Osteoblast (primary cell): ENCODE measurements at regions not wholly inside any gene's neighbourhood (a gene's known extent, or its start where the extent isn't known, plus 50 kb on each side); places are given as distances from the start of the nearest gene placed in this dataset.
"Not testable (repeated sequence)": the region's sequence is repeated elsewhere in the genome, so short reads cannot be mapped to it uniquely, and the experiment has no call there.

Source experiments
- DNase-seq: peaks from one replicate; pipeline ENCODE4 v3.0.0; 2011; ENCODE audit warnings: low spot score, mixed read lengths; ENCODE audit not compliant: insufficient read length; ENCODE audit errors: missing footprints
- H2AFZ ChIP-seq: 2 replicates; pipeline ENCODE4 v1.6.0; 2011; ENCODE audit warnings: mild to moderate bottlenecking, low read length
- H3K27ac ChIP-seq: 2 replicates; pipeline ENCODE4 v1.5.1; 2011; ENCODE audit warnings: mild to moderate bottlenecking, low read depth, low read length, moderate library complexity
- H3K27me3 ChIP-seq: 2 replicates; pipeline ENCODE4 v1.6.0; 2012; ENCODE audit warnings: mild to moderate bottlenecking, control low read depth, inconsistent platforms, low read length, moderate library complexity; ENCODE audit not compliant: insufficient read depth
- H3K36me3 ChIP-seq: 2 replicates; pipeline ENCODE4 v1.5.1; 2011; ENCODE audit warnings: mild to moderate bottlenecking, low read length, control low read depth, moderate library complexity; ENCODE audit not compliant: insufficient read depth
- H3K4me1 ChIP-seq: 2 replicates; pipeline ENCODE4 v1.5.1; 2011; ENCODE audit warnings: mild to moderate bottlenecking, low read length, control low read depth, moderate library complexity; ENCODE audit not compliant: insufficient read depth
- H3K4me2 ChIP-seq: 2 replicates; pipeline ENCODE4 v1.6.0; 2011; ENCODE audit warnings: mild to moderate bottlenecking, low read length; ENCODE audit not compliant: insufficient read depth
- H3K4me3 ChIP-seq: fragments of 200-600 bp; sonication (generic); 3 replicates; pipeline ENCODE4 v1.5.1; 2012; ENCODE audit warnings: mild to moderate bottlenecking, low read length, inconsistent platforms; ENCODE audit not compliant: insufficient read depth
- H3K79me2 ChIP-seq: 2 replicates; pipeline ENCODE4 v1.6.0; 2012; ENCODE audit warnings: mild to moderate bottlenecking, low read length, control low read depth, inconsistent platforms; ENCODE audit not compliant: insufficient read depth
- H3K9me3 ChIP-seq: 2 replicates; pipeline ENCODE4 v1.5.1; 2011; ENCODE audit warnings: low read depth, low read length, control low read depth
- H4K20me1 ChIP-seq: 2 replicates; pipeline ENCODE4 v1.6.0; 2012; ENCODE audit warnings: mild to moderate bottlenecking, low read length, control low read depth; ENCODE audit not compliant: insufficient read depth
- CTCF ChIP-seq: IDR thresholded peaks from 2 replicates; pipeline ENCODE4 v1.5.1; 2011; ENCODE audit warnings: mild to moderate bottlenecking, low read depth, low read length, moderate library complexity; ENCODE audit errors: extremely low read depth

- no peaks in the 10 kb centered on the region for H3K36me3 ChIP-seq
- H2AFZ ChIP-seq: peak overlapping the region; percentile 87
- no peak for TF ChIP-seq CTCF
- peak overlapping the region; percentile 19 for H3K27ac ChIP-seq
- H3K4me1 ChIP-seq: peaks cover 18% of the 10 kb centered on the region
- no peaks in the 10 kb centered on the region for H3K79me2 ChIP-seq
- H4K20me1 ChIP-seq: no peaks in the 10 kb centered on the region
- peak overlapping the region; percentile 78 for H3K4me2 ChIP-seq
- peaks cover 2% of the 10 kb centered on the region for H3K27me3 ChIP-seq
- no peaks in the 10 kb centered on the region for H3K9me3 ChIP-seq
- peak overlapping the region; percentile 48 for H3K4me3 ChIP-seq
- DNase-seq: peak; percentile 97
These were observed 639.5 kb downstream of the MATN1 start for GRCh38 chr1:30083800-30084464.

- no peak overlapping the region for H3K4me3 ChIP-seq
- H3K79me2 ChIP-seq: no peaks in the 10 kb centered on the region
- TF ChIP-seq CTCF: no peak
- no peak for DNase-seq
- H3K9me3 ChIP-seq: no peaks in the 10 kb centered on the region
- H3K36me3 ChIP-seq: no peaks in the 10 kb centered on the region
- peaks cover 2% of the 10 kb centered on the region for H3K27me3 ChIP-seq
- H3K4me2 ChIP-seq: no peak overlapping the region
- no peak overlapping the region for H3K27ac ChIP-seq
- H2AFZ ChIP-seq: no peak overlapping the region
- no peaks in the 10 kb centered on the region for H4K20me1 ChIP-seq
- H3K4me1 ChIP-seq: peaks cover 18% of the 10 kb centered on the region
These were observed 641.8 kb downstream of the MATN1 start for GRCh38 chr1:30081379-30082102.

GRCh38 chr1:30075916-30076315 lies 647.5 kb downstream of the MATN1 start:
- not testable (repeated sequence) for H3K79me2 ChIP-seq, H3K27ac ChIP-seq, H3K4me3 ChIP-seq, H2AFZ ChIP-seq, H3K36me3 ChIP-seq, DNase-seq, H3K9me3 ChIP-seq, H3K4me2 ChIP-seq, H3K4me1 ChIP-seq, H3K27me3 ChIP-seq, H4K20me1 ChIP-seq

- Histone ChIP-seq H3K4me1 (no peaks in the 10 kb centered on the region), H4K20me1 (no peaks in the 10 kb centered on the region)
These were observed 654.5 kb downstream of the MATN1 start for GRCh38 chr1:30068787-30069472.

More at GRCh38 chr1:30068787-30069472, 654.5 kb downstream of the MATN1 start:
- Histone ChIP-seq H3K4me3 (no peak overlapping the region), H3K27me3 (no peaks in the 10 kb centered on the region), H3K36me3 (no peaks in the 10 kb centered on the region), H3K79me2 (no peaks in the 10 kb centered on the region), H3K4me2 (no peak overlapping the region), H3K9me3 (no peaks in the 10 kb centered on the region), H3K27ac (no peak overlapping the region), H2AFZ (no peak overlapping the region)
- DNase-seq: no peak
- TF ChIP-seq CTCF: no peak
